Suprapubic skin (tissue), 4 donors: ENCODE measurements at regions not wholly inside any gene's neighbourhood (a gene's known extent, or its start where the extent isn't known, plus 50 kb on each side); places are given as distances from the start of the nearest gene placed in this dataset.

Experiments
- DNase-seq, 2 donors: peaks; one replicate each; pipeline ENCODE4 v3.0.0-alpha.2; 2019; ENCODE audit warnings: low spot score in 2 of 2
- H3K27ac ChIP-seq: fragments of 200-600 bp; sonication (generic); one replicate; pipeline ENCODE4 v1.5.1; 2019
- H3K27me3 ChIP-seq: fragments of 200-600 bp; sonication (generic); one replicate; pipeline ENCODE4 v1.5.1; 2019
- H3K36me3 ChIP-seq: fragments of 200-600 bp; sonication (generic); one replicate; pipeline ENCODE4 v1.5.1; 2019
- H3K4me1 ChIP-seq: fragments of 200-600 bp; sonication (generic); one replicate; pipeline ENCODE4 v1.5.1; 2019
- H3K4me3 ChIP-seq: fragments of 200-600 bp; sonication (generic); one replicate; pipeline ENCODE4 v1.5.1; 2019; ENCODE audit warnings: mild to moderate bottlenecking
- H3K9me3 ChIP-seq: fragments of 200-600 bp; sonication (generic); one replicate; pipeline ENCODE4 v1.5.1; 2019
- CTCF ChIP-seq, 2 donors: fragments of 200-600 bp in 1 of 2; fragments of 450-650 bp in 1 of 2; sonication (generic) in 1 of 2; IDR thresholded peaks; one replicate each; pipeline ENCODE4 v1.5.1; 2016 to 2019; ENCODE audit warnings: antibody characterized with exemption in 2 of 2, mild to moderate bottlenecking in 1 of 2, moderate library complexity in 1 of 2
- EP300 ChIP-seq: sonication (generic); formaldehyde crosslinking; IDR thresholded peaks from one replicate; pipeline ENCODE4 v1.6.1; 2017; ENCODE audit warnings: antibody characterized with exemption
- POLR2A ChIP-seq, 2 donors: fragments of 450-650 bp; IDR thresholded peaks; one replicate each; pipeline ENCODE4 v1.6.1; 2017; ENCODE audit warnings: antibody characterized with exemption in 2 of 2, mild to moderate bottlenecking in 2 of 2, moderate library complexity in 2 of 2
- POLR2AphosphoS5 ChIP-seq, 3 donors: sonication (generic); formaldehyde crosslinking; IDR thresholded peaks; one replicate each; pipeline ENCODE4 v1.6.1; 2017; ENCODE audit warnings: antibody characterized with exemption in 3 of 3
- WGBS: methylation state at CpG from one replicate; pipeline ENCODE4 v1.1.5; 2018; 5-methylcytosine and 5-hydroxymethylcytosine counted together

DNA sequence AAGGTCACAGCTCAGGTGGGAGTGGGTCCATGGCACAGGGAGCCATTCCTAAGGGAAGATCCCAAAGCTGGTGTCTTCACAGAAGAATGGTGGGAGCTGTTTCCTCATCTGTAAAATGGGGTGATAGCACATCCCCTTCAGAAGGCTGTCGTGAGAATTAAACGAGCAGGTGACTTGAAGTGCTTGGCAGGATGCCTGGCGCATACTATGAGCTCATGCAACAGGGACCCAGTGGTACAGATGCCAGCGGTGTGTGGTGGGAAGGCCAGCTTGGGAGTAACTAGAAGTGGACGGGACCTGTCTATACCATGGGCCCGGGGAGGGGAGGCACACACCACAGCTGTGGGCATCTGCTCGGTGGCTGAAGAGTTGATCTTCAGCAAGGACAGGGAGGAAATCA, 189.3 kb upstream of the TNRC6C start:
- DNase-seq, result no peak

GRCh38 chr17:77769762-77770161, 188.7 kb upstream of the TNRC6C start:
- TF ChIP-seq EP300, result no peak
- TF ChIP-seq POLR2A (IDR thresholded peaks at IDR 0.05), result no peak
- no peak for TF ChIP-seq CTCF (IDR thresholded peaks at IDR 0.05)
- TF ChIP-seq POLR2AphosphoS5 (IDR thresholded peaks at IDR 0.05), result no peak
- H3K36me3 ChIP-seq, result no peaks in the 10 kb centered on the region
- H3K27ac ChIP-seq, result no peak overlapping the region
- peaks cover 6% of the 10 kb centered on the region for H3K27me3 ChIP-seq
- no peaks in the 10 kb centered on the region for H3K9me3 ChIP-seq
- H3K4me3 ChIP-seq, result no peak overlapping the region
- no peak for DNase-seq
- no peaks in the 10 kb centered on the region for H3K4me1 ChIP-seq
- 87% methylated on average over 8 of the region's 11 CpGs for whole genome bisulfite sequencing

More for the DNA sequence above, 189.3 kb upstream of the TNRC6C start:
- Histone ChIP-seq H3K36me3 (no peaks in the 10 kb centered on the region), H3K27me3 (peaks cover 8% of the 10 kb centered on the region), H3K4me3 (no peak overlapping the region), H3K9me3 (no peaks in the 10 kb centered on the region), H3K4me1 (no peaks in the 10 kb centered on the region), H3K27ac (no peak overlapping the region)
- no peak for TF ChIP-seq CTCF (IDR thresholded peaks at IDR 0.05)
- no peak for TF ChIP-seq POLR2A (IDR thresholded peaks at IDR 0.05)
- TF ChIP-seq EP300, result no peak
- TF ChIP-seq POLR2AphosphoS5 (IDR thresholded peaks at IDR 0.05), result no peak
- 68% methylated on average over 7 of the region's 7 CpGs for WGBS

- H3K27me3 ChIP-seq, result no peaks in the 10 kb centered on the region
- H3K36me3 ChIP-seq, result no peaks in the 10 kb centered on the region
- H3K4me1 ChIP-seq, result no peaks in the 10 kb centered on the region
- DNase-seq, result no peak
- H3K9me3 ChIP-seq, result no peaks in the 10 kb centered on the region
- H3K27ac ChIP-seq, result no peak overlapping the region
- 72% methylated on average over 6 of the region's 17 CpGs for WGBS
- no peak overlapping the region for H3K4me3 ChIP-seq
- no peak for TF ChIP-seq POLR2AphosphoS5 (IDR thresholded peaks at IDR 0.05)
- no peak for TF ChIP-seq POLR2A (IDR thresholded peaks at IDR 0.05)
- TF ChIP-seq CTCF (IDR thresholded peaks at IDR 0.05), result no peak
- no peak for TF ChIP-seq EP300
These were observed 188.0 kb upstream of the TNRC6C start for GRCh38 chr17:77770331-77771105.

DNA sequence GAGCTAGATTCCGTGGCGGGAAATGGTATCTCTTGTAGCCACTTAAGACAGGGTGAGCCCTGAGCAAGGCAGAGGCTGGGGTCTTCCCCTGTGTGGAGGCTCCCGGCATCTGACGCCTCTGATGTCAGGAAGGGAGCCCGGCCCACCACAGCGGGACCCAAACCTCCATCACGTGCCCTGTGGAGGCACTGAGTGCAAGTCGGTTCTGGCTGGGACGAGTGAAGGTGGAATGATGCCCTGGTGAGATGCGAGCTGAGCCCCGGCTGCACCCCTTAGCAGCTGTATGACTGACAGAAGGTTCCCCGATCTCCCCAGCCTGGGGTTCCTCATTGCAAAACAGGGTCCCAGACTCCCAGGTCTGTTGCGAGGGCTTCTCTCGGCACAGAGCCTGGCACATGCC, 187.4 kb upstream of the TNRC6C start:
- TF ChIP-seq POLR2A (IDR thresholded peaks at IDR 0.05) (no peak), POLR2AphosphoS5 (IDR thresholded peaks at IDR 0.05) (no peak)
- H3K4me1 ChIP-seq, result no peaks in the 10 kb centered on the region

GRCh38 chr17:77771587-77771986, 186.9 kb upstream of the TNRC6C start:
- H3K36me3 ChIP-seq, result no peaks in the 10 kb centered on the region
- no peak overlapping the region for H3K27ac ChIP-seq
- 99% methylated on average over 7 of the region's 9 CpGs for WGBS
- no peaks in the 10 kb centered on the region for H3K9me3 ChIP-seq
- TF ChIP-seq POLR2A (IDR thresholded peaks at IDR 0.05) (no peak), CTCF (IDR thresholded peaks at IDR 0.05) (no peak), POLR2AphosphoS5 (IDR thresholded peaks at IDR 0.05) (no peak), EP300 (no peak)
- no peaks in the 10 kb centered on the region for H3K4me1 ChIP-seq
- H3K27me3 ChIP-seq, result no peaks in the 10 kb centered on the region
- DNase-seq, result no peak
- H3K4me3 ChIP-seq, result no peak overlapping the region

More for the DNA sequence above, 187.4 kb upstream of the TNRC6C start:
- no peaks in the 10 kb centered on the region for H3K27me3 ChIP-seq
- no peak overlapping the region for H3K4me3 ChIP-seq
- 81% methylated on average over 11 of the region's 14 CpGs for WGBS
- no peaks in the 10 kb centered on the region for H3K9me3 ChIP-seq
- no peak for DNase-seq
- no peak overlapping the region for H3K27ac ChIP-seq
- no peaks in the 10 kb centered on the region for H3K36me3 ChIP-seq
